Left ventricle myocardium inferior (tissue), 1 donor: ENCODE measurements at regions not wholly inside any gene's neighbourhood (a gene's known extent, or its start where the extent isn't known, plus 50 kb on each side); places are given as distances from the start of the nearest gene placed in this dataset.

Source experiments
- DNase-seq: peaks from one replicate; pipeline ENCODE4 v3.0.0-alpha.2; 2020
- H3K27ac ChIP-seq: fragments of 200-600 bp; replicated peaks from 2 replicates; pipeline ENCODE4 v1.8.0; 2021
- H3K27me3 ChIP-seq: fragments of 200-600 bp; 2 replicates; pipeline ENCODE4 v1.8.0; 2021; ENCODE audit warnings: low read depth
- H3K36me3 ChIP-seq: fragments of 200-600 bp; 2 replicates; pipeline ENCODE4 v1.8.0; 2021
- H3K4me1 ChIP-seq: fragments of 200-600 bp; 2 replicates; pipeline ENCODE4 v1.8.0; 2021
- H3K4me3 ChIP-seq: fragments of 200-600 bp; 2 replicates; pipeline ENCODE4 v1.8.0; 2021; ENCODE audit warnings: mild to moderate bottlenecking, moderate library complexity
- H3K9me3 ChIP-seq: fragments of 200-600 bp; replicated peaks from 2 replicates; pipeline ENCODE4 v1.8.0; 2021
- intact Hi-C: fragments of 100-400 bp; cut with micrococcal nuclease; formaldehyde crosslinking; loops from one replicate; pipeline ENCODE4 v1.11.0; 2022
- TF ChIP-seq, protein P1 (sequence below): fragments of 200-600 bp; IDR thresholded peaks from 2 replicates; pipeline ENCODE4 v1.8.0; 2021; ENCODE audit warnings: antibody characterized with exemption, mild to moderate bottlenecking, borderline replicate concordance
- donor health status: DM: no; HTN: yes; CAD: no; lungs with severe emphysema.

GRCh38 chr4:13299343-13299742, 184.8 kb downstream of the RAB28 start:
- no peak overlapping the region for H3K27ac ChIP-seq
- H3K36me3 ChIP-seq, result peaks cover 23% of the 10 kb centered on the region
- peaks cover 40% of the 10 kb centered on the region for H3K9me3 ChIP-seq
- H3K27me3 ChIP-seq, result no peaks in the 10 kb centered on the region
- intact Hi-C loops, result no loop called here
- TF ChIP-seq, protein P1, sequence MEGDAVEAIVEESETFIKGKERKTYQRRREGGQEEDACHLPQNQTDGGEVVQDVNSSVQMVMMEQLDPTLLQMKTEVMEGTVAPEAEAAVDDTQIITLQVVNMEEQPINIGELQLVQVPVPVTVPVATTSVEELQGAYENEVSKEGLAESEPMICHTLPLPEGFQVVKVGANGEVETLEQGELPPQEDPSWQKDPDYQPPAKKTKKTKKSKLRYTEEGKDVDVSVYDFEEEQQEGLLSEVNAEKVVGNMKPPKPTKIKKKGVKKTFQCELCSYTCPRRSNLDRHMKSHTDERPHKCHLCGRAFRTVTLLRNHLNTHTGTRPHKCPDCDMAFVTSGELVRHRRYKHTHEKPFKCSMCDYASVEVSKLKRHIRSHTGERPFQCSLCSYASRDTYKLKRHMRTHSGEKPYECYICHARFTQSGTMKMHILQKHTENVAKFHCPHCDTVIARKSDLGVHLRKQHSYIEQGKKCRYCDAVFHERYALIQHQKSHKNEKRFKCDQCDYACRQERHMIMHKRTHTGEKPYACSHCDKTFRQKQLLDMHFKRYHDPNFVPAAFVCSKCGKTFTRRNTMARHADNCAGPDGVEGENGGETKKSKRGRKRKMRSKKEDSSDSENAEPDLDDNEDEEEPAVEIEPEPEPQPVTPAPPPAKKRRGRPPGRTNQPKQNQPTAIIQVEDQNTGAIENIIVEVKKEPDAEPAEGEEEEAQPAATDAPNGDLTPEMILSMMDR, result no peak
- no peak for DNase-seq
- no peak overlapping the region for H3K4me3 ChIP-seq
- H3K4me1 ChIP-seq, result no peaks in the 10 kb centered on the region

DNA sequence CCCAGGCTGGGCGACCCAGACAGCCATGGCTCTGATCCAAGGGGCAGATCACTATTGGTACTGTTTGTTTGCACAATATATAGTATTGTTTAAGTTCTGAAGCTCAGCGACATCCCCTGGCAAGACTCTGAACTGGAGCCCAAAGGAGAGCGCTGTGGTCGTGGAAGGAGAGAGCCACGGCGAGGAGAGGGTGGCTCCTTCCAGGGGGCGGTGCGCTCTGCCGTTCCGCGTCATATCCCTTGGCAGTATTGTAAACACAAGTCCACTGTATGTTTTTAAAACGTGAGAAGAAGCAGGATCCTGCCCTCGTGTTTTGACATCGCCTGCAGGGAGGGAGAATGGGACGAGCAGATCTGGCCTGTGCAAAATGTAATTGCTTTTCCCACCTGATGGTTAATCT, 185.5 kb downstream of the RAB28 start:
- no peaks in the 10 kb centered on the region for H3K27me3 ChIP-seq
- TF ChIP-seq, protein P1, result no peak
- H3K4me1 ChIP-seq, result no peaks in the 10 kb centered on the region
- DNase-seq, result no peak
- intact Hi-C loops, result no loop called here
- H3K4me3 ChIP-seq, result no peak overlapping the region
- peaks cover 40% of the 10 kb centered on the region for H3K9me3 ChIP-seq
- H3K36me3 ChIP-seq, result peaks cover 23% of the 10 kb centered on the region
- no peak overlapping the region for H3K27ac ChIP-seq

DNA sequence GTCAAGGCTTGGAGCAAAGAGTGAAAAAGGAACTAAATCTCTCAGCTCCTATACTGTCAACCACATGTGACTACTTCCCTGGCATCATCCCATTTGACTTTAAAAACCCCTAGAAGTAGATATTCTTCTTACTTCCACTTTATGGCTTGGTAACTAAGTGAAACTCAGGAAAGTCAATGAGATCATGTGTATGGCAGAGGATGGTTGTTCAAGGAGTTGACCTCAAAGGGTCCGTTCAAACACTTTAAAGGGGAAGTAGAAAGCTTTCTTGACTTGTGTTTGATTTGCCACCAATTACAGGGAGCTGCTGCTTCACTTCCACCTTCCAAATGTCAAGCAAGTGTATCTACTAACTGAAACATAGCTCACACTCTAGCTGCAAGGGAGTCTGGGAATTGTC, 187.2 kb downstream of the RAB28 start:
- no peak overlapping the region for H3K4me3 ChIP-seq
- no peaks in the 10 kb centered on the region for H3K27me3 ChIP-seq
- no peak for DNase-seq
- H3K4me1 ChIP-seq, result peaks cover 5% of the 10 kb centered on the region
- H3K27ac ChIP-seq, result no peak overlapping the region
- TF ChIP-seq, protein P1, result no peak
- intact Hi-C loops, result no loop called here
- H3K9me3 ChIP-seq, result peaks cover 40% of the 10 kb centered on the region
- H3K36me3 ChIP-seq, result peaks cover 23% of the 10 kb centered on the region

GRCh38 chr4:13294961-13295605, 189.1 kb downstream of the RAB28 start:
- TF ChIP-seq, protein P1, result no peak
- H3K9me3 ChIP-seq, result peaks cover 28% of the 10 kb centered on the region
- H3K36me3 ChIP-seq, result peaks cover 11% of the 10 kb centered on the region
- H3K4me3 ChIP-seq, result no peak overlapping the region
- H3K27me3 ChIP-seq, result no peaks in the 10 kb centered on the region
- H3K27ac ChIP-seq, result no peak overlapping the region
- no peak for DNase-seq
- H3K4me1 ChIP-seq, result peaks cover 5% of the 10 kb centered on the region
- intact Hi-C loops, result no loop called here

DNA sequence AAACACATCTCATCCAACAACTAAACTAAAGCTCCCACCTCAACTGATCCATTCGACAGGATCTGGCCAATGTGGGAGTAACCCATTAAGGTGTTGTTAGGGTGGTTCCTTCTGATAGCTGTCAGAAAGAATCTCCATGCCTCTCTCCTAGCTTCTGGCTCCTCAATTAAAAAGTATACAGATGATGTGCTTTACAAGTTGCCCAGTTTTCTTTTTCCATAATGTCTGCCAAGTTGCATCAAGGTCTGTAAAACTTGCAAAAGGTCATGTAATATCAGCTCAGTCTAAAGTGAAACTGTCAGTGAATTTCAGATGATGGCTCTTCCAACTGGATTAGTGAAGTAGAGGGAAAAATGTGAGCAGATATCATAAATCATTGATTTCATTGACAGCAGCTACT, 191.8 kb downstream of the RAB28 start:
- H3K27me3 ChIP-seq, result no peaks in the 10 kb centered on the region
- H3K4me1 ChIP-seq, result peaks cover 5% of the 10 kb centered on the region
- no peak for DNase-seq
- TF ChIP-seq, protein P1, result no peak
- peaks cover 20% of the 10 kb centered on the region for H3K9me3 ChIP-seq
- intact Hi-C loops, result no loop called here
- H3K27ac ChIP-seq, result no peak overlapping the region
- no peak overlapping the region for H3K4me3 ChIP-seq
- H3K36me3 ChIP-seq, result peaks cover 8% of the 10 kb centered on the region

GRCh38 chr4:13289391-13289790, 194.7 kb downstream of the RAB28 start:
- DNase-seq, result no peak
- intact Hi-C loops, result no loop called here
- Histone ChIP-seq H3K4me3 (no peak overlapping the region), H3K36me3 (no peaks in the 10 kb centered on the region), H3K9me3 (peaks cover 34% of the 10 kb centered on the region), H3K27me3 (no peaks in the 10 kb centered on the region), H3K4me1 (peaks cover 5% of the 10 kb centered on the region), H3K27ac (no peak overlapping the region)
- TF ChIP-seq, protein P1, result no peak
